GM18499 (cell line): ENCODE measurements at regions not wholly inside any gene's neighbourhood (a gene's known extent, or its start where the extent isn't known, plus 50 kb on each side); places are given as distances from the start of the nearest gene placed in this dataset.

ENCODE experiments used
- ATAC-seq: cut with Tn5 transposase; IDR thresholded peaks from one replicate; pipeline ENCODE4 v1.9.1; 2021; ENCODE audit warnings: moderate number of reproducible peaks; ENCODE audit not compliant: insufficient read depth, unreplicated experiment

GRCh38 chr9:7366121-7366520 lies 433.5 kb downstream of the DMAC1 start:
- ATAC-seq: no peak

GRCh38 chr9:7363777-7364477 lies 435.7 kb downstream of the DMAC1 start:
- ATAC-seq: no peak

GRCh38 chr9:7360513-7360912 lies 439.1 kb downstream of the DMAC1 start:
- no peak for ATAC-seq

GRCh38 chr9:7358876-7359275 lies 440.7 kb downstream of the DMAC1 start:
- ATAC-seq: no peak

GRCh38 chr9:7354704-7355103 lies 444.9 kb downstream of the DMAC1 start:
- ATAC-seq: no peak

- no peak for ATAC-seq
These were observed 450.9 kb downstream of the DMAC1 start for GRCh38 chr9:7348692-7349091.

- ATAC-seq: no peak
These were observed 452.0 kb downstream of the DMAC1 start for GRCh38 chr9:7347556-7347955.

- ATAC-seq: no peak
These were observed 453.4 kb downstream of the DMAC1 start for GRCh38 chr9:7346144-7346543.

- ATAC-seq: no peak
These were observed 456.8 kb downstream of the DMAC1 start for GRCh38 chr9:7342736-7343135.

GRCh38 chr9:7342229-7342628 lies 457.3 kb downstream of the DMAC1 start:
- ATAC-seq: peak; percentile 64

- no peak for ATAC-seq
These were observed 458.0 kb downstream of the DMAC1 start for GRCh38 chr9:7341571-7341970.

- no peak for ATAC-seq
These were observed 459.1 kb downstream of the DMAC1 start for GRCh38 chr9:7340451-7340850.

- ATAC-seq: no peak
These were observed 460.8 kb downstream of the DMAC1 start for GRCh38 chr9:7338586-7339281.

GRCh38 chr9:7336356-7337065 lies 463.1 kb downstream of the DMAC1 start:
- ATAC-seq: no peak

GRCh38 chr9:7333719-7334118 lies 465.9 kb downstream of the DMAC1 start:
- ATAC-seq: no peak

- ATAC-seq: no peak
These were observed 466.8 kb downstream of the DMAC1 start for GRCh38 chr9:7332780-7333179.

- ATAC-seq: no peak
These were observed 471.1 kb downstream of the DMAC1 start for GRCh38 chr9:7328453-7328852.

- no peak for ATAC-seq
These were observed 473.6 kb downstream of the DMAC1 start for GRCh38 chr9:7325995-7326394.

GRCh38 chr9:7324152-7324598 lies 475.4 kb downstream of the DMAC1 start:
- no peak for ATAC-seq

- ATAC-seq: no peak
These were observed 478.7 kb downstream of the DMAC1 start for GRCh38 chr9:7320841-7321240.

- ATAC-seq: no peak
These were observed 479.4 kb downstream of the DMAC1 start for GRCh38 chr9:7320139-7320538.
